ENCODE measurements at regions not wholly inside any gene's neighbourhood (a gene's known extent, or its start where the extent isn't known, plus 50 kb on each side); places are given as distances from the start of the nearest gene placed in this dataset.

DNA sequence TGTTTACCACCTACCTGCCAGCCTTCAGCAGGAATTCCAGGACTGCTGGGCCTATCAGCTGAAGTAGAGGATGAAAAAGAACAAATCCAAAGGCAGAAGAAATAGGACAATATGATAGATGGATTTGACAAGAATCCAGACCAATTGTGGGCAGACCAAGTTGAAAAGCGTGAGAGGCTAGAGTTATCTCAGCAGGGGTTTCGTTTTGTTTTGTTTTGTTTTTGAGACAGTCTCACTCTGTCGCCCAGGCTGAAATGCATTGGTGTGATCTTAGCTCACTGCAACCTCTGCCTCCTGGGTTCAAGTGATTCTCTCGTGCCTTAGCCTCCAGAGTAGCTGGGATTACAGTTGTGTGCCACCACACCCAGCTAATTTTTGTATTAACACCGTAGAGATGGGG lies 113.2 kb downstream of the PALM2AKAP2 start:
- H3K9ac ChIP-seq (ENCODE audit: insufficient read length, low read depth): no peak overlapping the region
- peaks cover 3% of the 10 kb centered on the region for H3K4me1 ChIP-seq (ENCODE audit: insufficient read depth, insufficient read length)
- no peak for DNase-seq (ENCODE audit: low read depth, low spot score)
- TF ChIP-seq SUZ12 (IDR thresholded peaks at IDR 0.05; ENCODE audit: extremely low read depth, insufficient read depth, insufficient read length) (no peak), YY1 (IDR thresholded peaks at IDR 0.05; ENCODE audit: insufficient read depth, insufficient read length) (no peak), ZNF274 (IDR thresholded peaks at IDR 0.05; ENCODE audit: low read depth, low read length) (no peak)
- no peaks in the 10 kb centered on the region for H3K27me3 ChIP-seq (ENCODE audit: insufficient read depth, insufficient read length)
- H3K4me3 ChIP-seq (ENCODE audit: insufficient read length, low read depth): no peak overlapping the region
- H3K9me3 ChIP-seq (ENCODE audit: insufficient read depth, low read length): no peaks in the 10 kb centered on the region
- peaks cover 37% of the 10 kb centered on the region for H3K36me3 ChIP-seq (ENCODE audit: insufficient read depth, insufficient read length, low read length)

GRCh38 chr9:109894473-109894872 lies 114.5 kb downstream of the PALM2AKAP2 start:
- H3K4me3 ChIP-seq (ENCODE audit: insufficient read length, low read depth): no peak overlapping the region
- no peak overlapping the region for H3K9ac ChIP-seq (ENCODE audit: insufficient read length, low read depth)
- H3K4me1 ChIP-seq (ENCODE audit: insufficient read depth, insufficient read length): peaks cover 3% of the 10 kb centered on the region
- H3K27me3 ChIP-seq (ENCODE audit: insufficient read depth, insufficient read length): no peaks in the 10 kb centered on the region
- no peaks in the 10 kb centered on the region for H3K9me3 ChIP-seq (ENCODE audit: insufficient read depth, low read length)
- TF ChIP-seq SUZ12 (IDR thresholded peaks at IDR 0.05; ENCODE audit: extremely low read depth, insufficient read depth, insufficient read length) (no peak), ZNF274 (IDR thresholded peaks at IDR 0.05; ENCODE audit: low read depth, low read length) (no peak), YY1 (IDR thresholded peaks at IDR 0.05; ENCODE audit: insufficient read depth, insufficient read length) (no peak)
- no peak for DNase-seq (ENCODE audit: low read depth, low spot score)
- H3K36me3 ChIP-seq (ENCODE audit: insufficient read depth, insufficient read length, low read length): peaks cover 35% of the 10 kb centered on the region

DNA sequence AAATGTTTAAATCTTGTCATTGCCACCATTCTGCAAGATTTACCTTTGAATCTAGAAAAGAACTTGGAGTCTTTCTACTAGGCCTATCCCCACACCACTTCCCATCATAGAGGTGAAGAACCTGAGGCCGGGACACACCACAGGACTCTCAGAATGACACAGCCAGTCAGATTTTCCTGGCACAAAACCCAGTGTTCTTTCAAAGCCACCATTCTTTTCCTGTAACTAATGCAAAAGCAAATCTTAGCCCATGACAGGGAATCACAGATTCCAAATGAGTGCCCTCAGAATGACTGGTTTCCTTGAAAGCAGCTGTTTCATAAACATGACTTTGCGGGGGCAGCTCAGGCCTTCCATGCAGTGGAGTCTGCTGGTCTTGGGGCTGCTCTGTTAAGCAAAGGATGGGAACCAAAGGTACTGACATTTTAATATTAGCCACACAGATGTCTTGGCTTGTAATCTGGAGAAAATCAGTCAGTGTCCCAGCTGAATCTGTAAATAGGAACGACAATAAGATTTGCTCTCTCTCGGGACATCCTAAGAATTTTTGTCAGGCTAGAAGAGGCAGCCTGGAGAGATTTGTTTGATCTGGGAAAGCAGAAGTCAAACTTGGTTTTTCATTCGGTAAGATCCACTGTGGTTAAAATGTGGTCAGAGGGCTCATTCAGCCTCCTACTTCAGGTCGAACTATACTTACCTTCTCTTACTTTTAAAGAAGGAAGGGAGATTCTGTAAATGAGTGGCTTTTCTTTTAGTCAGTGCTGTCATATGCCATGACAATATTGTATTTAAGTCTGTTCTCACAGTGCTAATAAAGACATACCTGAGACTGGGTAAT lies 115.1 kb downstream of the PALM2AKAP2 start:
- Histone ChIP-seq H3K9ac (ENCODE audit: insufficient read length, low read depth) (no peak overlapping the region), H3K4me3 (ENCODE audit: insufficient read length, low read depth) (no peak overlapping the region), H3K27me3 (ENCODE audit: insufficient read depth, insufficient read length) (no peaks in the 10 kb centered on the region), H3K36me3 (ENCODE audit: insufficient read depth, insufficient read length, low read length) (peaks cover 29% of the 10 kb centered on the region), H3K4me1 (ENCODE audit: insufficient read depth, insufficient read length) (peaks cover 3% of the 10 kb centered on the region), H3K9me3 (ENCODE audit: insufficient read depth, low read length) (no peaks in the 10 kb centered on the region)
- no peak for DNase-seq (ENCODE audit: low read depth, low spot score)
- TF ChIP-seq ZNF274 (IDR thresholded peaks at IDR 0.05; ENCODE audit: low read depth, low read length) (no peak), SUZ12 (IDR thresholded peaks at IDR 0.05; ENCODE audit: extremely low read depth, insufficient read depth, insufficient read length) (no peak), YY1 (IDR thresholded peaks at IDR 0.05; ENCODE audit: insufficient read depth, insufficient read length) (no peak)

- Histone ChIP-seq H3K9ac (ENCODE audit: insufficient read length, low read depth) (no peak overlapping the region), H3K4me3 (ENCODE audit: insufficient read length, low read depth) (no peak overlapping the region), H3K27me3 (ENCODE audit: insufficient read depth, insufficient read length) (no peaks in the 10 kb centered on the region), H3K36me3 (ENCODE audit: insufficient read depth, insufficient read length, low read length) (peaks cover 18% of the 10 kb centered on the region), H3K9me3 (ENCODE audit: insufficient read depth, low read length) (no peaks in the 10 kb centered on the region), H3K4me1 (ENCODE audit: insufficient read depth, insufficient read length) (no peaks in the 10 kb centered on the region)
- DNase-seq (ENCODE audit: low read depth, low spot score): no peak
- no peak for TF ChIP-seq SUZ12 (IDR thresholded peaks at IDR 0.05; ENCODE audit: extremely low read depth, insufficient read depth, insufficient read length)
- no peak for TF ChIP-seq YY1 (IDR thresholded peaks at IDR 0.05; ENCODE audit: insufficient read depth, insufficient read length)
- TF ChIP-seq ZNF274 (IDR thresholded peaks at IDR 0.05; ENCODE audit: low read depth, low read length): no peak
Observed at GRCh38 chr9:109901201-109901600, 121.2 kb downstream of the PALM2AKAP2 start.

- peak; percentile 60 for DNase-seq (ENCODE audit: low read depth, low spot score)
- Histone ChIP-seq H3K9ac (ENCODE audit: insufficient read length, low read depth) (no peak overlapping the region), H3K4me1 (ENCODE audit: insufficient read depth, insufficient read length) (no peaks in the 10 kb centered on the region)
Observed at GRCh38 chr9:109903515-109904138, 123.6 kb downstream of the PALM2AKAP2 start.

DNA sequence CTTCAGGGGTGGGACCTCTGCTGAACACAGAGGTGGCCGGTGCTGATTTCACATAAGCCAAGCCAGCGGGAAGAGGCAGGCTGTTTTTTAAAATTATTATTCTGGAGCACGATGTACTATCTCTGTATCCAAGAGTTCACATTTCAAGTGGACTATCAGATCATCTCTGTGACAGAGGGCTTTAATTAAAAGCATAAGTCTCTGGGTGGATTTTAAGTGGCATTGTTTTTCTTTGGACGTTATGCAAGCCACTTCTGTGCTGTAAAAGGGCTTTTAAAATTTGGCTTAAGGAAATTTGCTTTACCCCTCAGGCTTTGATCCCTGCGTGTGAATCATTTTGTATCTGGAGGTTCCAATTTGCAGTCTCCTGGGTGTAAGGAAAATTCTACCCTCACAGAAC lies 124.7 kb downstream of the PALM2AKAP2 start:
- no peak for DNase-seq (ENCODE audit: low read depth, low spot score)
- Histone ChIP-seq H3K9ac (ENCODE audit: insufficient read length, low read depth) (no peak overlapping the region), H3K4me1 (ENCODE audit: insufficient read depth, insufficient read length) (no peaks in the 10 kb centered on the region), H3K9me3 (ENCODE audit: insufficient read depth, low read length) (no peaks in the 10 kb centered on the region), H3K36me3 (ENCODE audit: insufficient read depth, insufficient read length, low read length) (peaks cover 35% of the 10 kb centered on the region), H3K27me3 (ENCODE audit: insufficient read depth, insufficient read length) (no peaks in the 10 kb centered on the region), H3K4me3 (ENCODE audit: insufficient read length, low read depth) (no peak overlapping the region)
- TF ChIP-seq ZNF274 (IDR thresholded peaks at IDR 0.05; ENCODE audit: low read depth, low read length): no peak
- no peak for TF ChIP-seq SUZ12 (IDR thresholded peaks at IDR 0.05; ENCODE audit: extremely low read depth, insufficient read depth, insufficient read length)
- TF ChIP-seq YY1 (IDR thresholded peaks at IDR 0.05; ENCODE audit: insufficient read depth, insufficient read length): no peak

More at GRCh38 chr9:109903515-109904138, 123.6 kb downstream of the PALM2AKAP2 start:
- Histone ChIP-seq H3K36me3 (ENCODE audit: insufficient read depth, insufficient read length, low read length) (peaks cover 31% of the 10 kb centered on the region), H3K27me3 (ENCODE audit: insufficient read depth, insufficient read length) (no peaks in the 10 kb centered on the region), H3K9me3 (ENCODE audit: insufficient read depth, low read length) (no peaks in the 10 kb centered on the region), H3K4me3 (ENCODE audit: insufficient read length, low read depth) (no peak overlapping the region)
- TF ChIP-seq ZNF274 (IDR thresholded peaks at IDR 0.05; ENCODE audit: low read depth, low read length) (no peak), YY1 (IDR thresholded peaks at IDR 0.05; ENCODE audit: insufficient read depth, insufficient read length) (no peak), SUZ12 (IDR thresholded peaks at IDR 0.05; ENCODE audit: extremely low read depth, insufficient read depth, insufficient read length) (no peak)

DNA sequence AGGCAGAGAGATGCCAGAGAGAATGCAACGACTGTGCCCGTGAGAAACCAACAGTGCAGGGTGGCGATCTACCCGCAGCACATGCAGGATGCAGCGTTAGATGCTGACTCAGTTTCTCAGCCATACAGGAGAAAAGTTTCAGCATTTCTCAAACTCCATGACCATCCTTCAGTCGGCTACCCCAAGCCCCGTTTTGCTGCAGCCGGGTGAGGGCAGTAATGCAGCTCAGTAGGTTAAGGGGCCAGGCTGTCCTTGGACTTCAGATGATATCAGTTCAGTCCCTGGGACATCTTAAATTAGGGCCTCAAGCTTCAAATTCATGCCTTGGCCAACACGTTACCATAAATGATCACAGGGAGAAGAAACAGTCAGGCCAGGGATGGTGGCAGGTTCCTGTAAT lies 125.5 kb downstream of the PALM2AKAP2 start:
- H3K4me3 ChIP-seq (ENCODE audit: insufficient read length, low read depth): no peak overlapping the region
- no peak overlapping the region for H3K9ac ChIP-seq (ENCODE audit: insufficient read length, low read depth)
- no peaks in the 10 kb centered on the region for H3K4me1 ChIP-seq (ENCODE audit: insufficient read depth, insufficient read length)
- TF ChIP-seq YY1 (IDR thresholded peaks at IDR 0.05; ENCODE audit: insufficient read depth, insufficient read length): no peak
- TF ChIP-seq SUZ12 (IDR thresholded peaks at IDR 0.05; ENCODE audit: extremely low read depth, insufficient read depth, insufficient read length): no peak
- TF ChIP-seq ZNF274 (IDR thresholded peaks at IDR 0.05; ENCODE audit: low read depth, low read length): no peak
- H3K36me3 ChIP-seq (ENCODE audit: insufficient read depth, insufficient read length, low read length): peaks cover 35% of the 10 kb centered on the region
- H3K27me3 ChIP-seq (ENCODE audit: insufficient read depth, insufficient read length): no peaks in the 10 kb centered on the region
- no peak for DNase-seq (ENCODE audit: low read depth, low spot score)
- no peaks in the 10 kb centered on the region for H3K9me3 ChIP-seq (ENCODE audit: insufficient read depth, low read length)

Measured in NT2/D1 (cell line).